HG02759 (cell line): ENCODE measurements at regions not wholly inside any gene's neighbourhood (a gene's known extent, or its start where the extent isn't known, plus 50 kb on each side); places are given as distances from the start of the nearest gene placed in this dataset.
"Not testable (repeated sequence)": the region's sequence is repeated elsewhere in the genome, so short reads cannot be mapped to it uniquely, and the experiment has no call there.

Source experiments
- ATAC-seq: cut with Tn5 transposase; IDR thresholded peaks from one replicate; pipeline ENCODE4 v1.9.1; 2021; ENCODE audit warnings: mild to moderate bottlenecking, moderate library complexity; ENCODE audit not compliant: unreplicated experiment

- no peak for ATAC-seq
Observed at GRCh38 chr6:14882394-14883026, 363.4 kb upstream of the JARID2 start.

GRCh38 chr6:14883921-14884320, 361.9 kb upstream of the JARID2 start:
- no peak for ATAC-seq

- ATAC-seq: no peak
Observed at GRCh38 chr6:14885498-14885897, 360.4 kb upstream of the JARID2 start.

- ATAC-seq: no peak
Observed at GRCh38 chr6:14887181-14887580, 358.7 kb upstream of the JARID2 start.

- no peak for ATAC-seq
Observed at GRCh38 chr6:14887986-14888574, 357.8 kb upstream of the JARID2 start.

GRCh38 chr6:14888575-14889000, 357.3 kb upstream of the JARID2 start:
- no peak for ATAC-seq

GRCh38 chr6:14889188-14889587, 356.7 kb upstream of the JARID2 start:
- no peak for ATAC-seq

GRCh38 chr6:14889611-14890593, 356.0 kb upstream of the JARID2 start:
- no peak for ATAC-seq

GRCh38 chr6:14891820-14892375, 354.0 kb upstream of the JARID2 start:
- not testable (repeated sequence) for ATAC-seq

- ATAC-seq: no peak
Observed at GRCh38 chr6:14894105-14894504, 351.8 kb upstream of the JARID2 start.

- no peak for ATAC-seq
Observed at GRCh38 chr6:14896475-14896874, 349.4 kb upstream of the JARID2 start.

GRCh38 chr6:14897831-14898230, 348.0 kb upstream of the JARID2 start:
- ATAC-seq: no peak

GRCh38 chr6:14899441-14899840, 346.4 kb upstream of the JARID2 start:
- not testable (repeated sequence) for ATAC-seq

GRCh38 chr6:14900919-14901318, 344.9 kb upstream of the JARID2 start:
- no peak for ATAC-seq

GRCh38 chr6:14903176-14904038, 342.5 kb upstream of the JARID2 start:
- no peak for ATAC-seq

- ATAC-seq: no peak
Observed at GRCh38 chr6:14905201-14905600, 340.7 kb upstream of the JARID2 start.

GRCh38 chr6:14906621-14907020, 339.2 kb upstream of the JARID2 start:
- no peak for ATAC-seq

GRCh38 chr6:14910692-14911547, 334.9 kb upstream of the JARID2 start:
- peak; percentile 84 for ATAC-seq

GRCh38 chr6:14912226-14912625, 333.6 kb upstream of the JARID2 start:
- no peak for ATAC-seq
